DMS79 treated with DMSO at 0.1 percent for 48 hours (cell line): ENCODE measurements at regions not wholly inside any gene's neighbourhood (a gene's known extent, or its start where the extent isn't known, plus 50 kb on each side); places are given as distances from the start of the nearest gene placed in this dataset.

Source experiments
- DNase-seq: peaks from one replicate; lab custom pipeline; 2025; lab: John Stamatoyannopoulos, UW

GRCh38 chr13:53694814-53695532 lies 666.4 kb downstream of the OLFM4 start:
- no peak for DNase-seq

GRCh38 chr13:53703371-53704080 lies 674.9 kb downstream of the OLFM4 start:
- no peak for DNase-seq

GRCh38 chr13:53719281-53719680 lies 690.7 kb downstream of the OLFM4 start:
- DNase-seq = no peak

- DNase-seq = no peak
Measured at GRCh38 chr13:53732664-53733063, 704.1 kb downstream of the OLFM4 start.

GRCh38 chr13:53743906-53744305 lies 715.3 kb downstream of the OLFM4 start:
- DNase-seq = no peak

- no peak for DNase-seq
Measured at GRCh38 chr13:53747825-53748224, 719.2 kb downstream of the OLFM4 start.

- no peak for DNase-seq
Measured at GRCh38 chr13:53749306-53749705, 720.7 kb downstream of the OLFM4 start.

- no peak for DNase-seq
Measured at GRCh38 chr13:53759016-53759415, 730.4 kb downstream of the OLFM4 start.

- DNase-seq = no peak
Measured at GRCh38 chr13:53775807-53776206, 747.2 kb downstream of the OLFM4 start.

GRCh38 chr13:53778937-53779336 lies 750.3 kb downstream of the OLFM4 start:
- DNase-seq = no peak

GRCh38 chr13:53781941-53782340 lies 753.3 kb downstream of the OLFM4 start:
- no peak for DNase-seq

- DNase-seq = peak; percentile 75
Measured at GRCh38 chr13:53782488-53782961, 753.9 kb downstream of the OLFM4 start.

GRCh38 chr13:53783471-53783870 lies 754.9 kb downstream of the OLFM4 start:
- peak; percentile 56 for DNase-seq

- DNase-seq = no peak
Measured at GRCh38 chr13:53788286-53788685, 759.7 kb downstream of the OLFM4 start.

- no peak for DNase-seq
Measured at GRCh38 chr13:53800011-53800410, 771.4 kb downstream of the OLFM4 start.

- no peak for DNase-seq
Measured at GRCh38 chr13:53807251-53807834, 778.7 kb downstream of the OLFM4 start.

- DNase-seq = no peak
Measured at GRCh38 chr13:53821632-53822031, 793.0 kb downstream of the OLFM4 start.

GRCh38 chr13:53822136-53822535 lies 793.5 kb downstream of the OLFM4 start:
- DNase-seq = no peak

- DNase-seq = no peak
Measured at GRCh38 chr13:53839461-53839860, 810.8 kb downstream of the OLFM4 start.

- DNase-seq = no peak
Measured at GRCh38 chr13:53844473-53845146, 816.0 kb downstream of the OLFM4 start.

- no peak for DNase-seq
Measured at GRCh38 chr13:53847502-53847901, 818.9 kb downstream of the OLFM4 start.

GRCh38 chr13:53848366-53848961 lies 819.9 kb downstream of the OLFM4 start:
- DNase-seq = no peak
